ENCODE measurements at regions not wholly inside any gene's neighbourhood (a gene's known extent, or its start where the extent isn't known, plus 50 kb on each side); places are given as distances from the start of the nearest gene placed in this dataset.

GRCh38 chr9:73531051-73531532 is 379.4 kb downstream of the ANXA1 start:
- TF ChIP-seq CTCF (IDR thresholded peaks at IDR 0.05) (no peak), POLR2A (IDR thresholded peaks at IDR 0.05) (no peak)
